DOHH2 (cell line): ENCODE measurements at regions not wholly inside any gene's neighbourhood (a gene's known extent, or its start where the extent isn't known, plus 50 kb on each side); places are given as distances from the start of the nearest gene placed in this dataset.

Source experiments
- H3F3A ChIP-seq: fragments of 200-600 bp; sonication (generic), shearing (Covaris generic); 2 replicates; pipeline ENCODE4 v1.6.0; 2016; ENCODE audit warnings: antibody characterized with exemption, mild to moderate bottlenecking; ENCODE audit not compliant: control insufficient read depth, insufficient read depth
- H3K27ac ChIP-seq: fragments of 200-600 bp; sonication (generic); 2 replicates; pipeline ENCODE4 v1.5.1; 2014; ENCODE audit warnings: low read depth, mild to moderate bottlenecking, low read length, moderate library complexity
- H3K27me3 ChIP-seq: fragments of 200-600 bp; sonication (generic); 2 replicates; pipeline ENCODE4 v1.6.1; 2014; ENCODE audit warnings: mild to moderate bottlenecking, low read length, mixed read lengths; ENCODE audit not compliant: control insufficient read depth
- H3K36me3 ChIP-seq: fragments of 200-600 bp; sonication (generic); 2 replicates; pipeline ENCODE4 v1.6.1; 2014; ENCODE audit warnings: mild to moderate bottlenecking, low read length, moderate library complexity, mixed read lengths; ENCODE audit not compliant: control insufficient read depth
- H3K4me1 ChIP-seq: fragments of 200-600 bp; sonication (generic); 2 replicates; pipeline ENCODE4 v1.6.1; 2014; ENCODE audit warnings: mild to moderate bottlenecking, low read length, mixed read lengths; ENCODE audit not compliant: control insufficient read depth
- H3K4me2 ChIP-seq: fragments of 200-600 bp; sonication (generic); 2 replicates; pipeline ENCODE4 v1.6.0; 2014; ENCODE audit warnings: mild to moderate bottlenecking, low read length, moderate library complexity
- H3K4me3 ChIP-seq: fragments of 200-600 bp; sonication (generic); 2 replicates; pipeline ENCODE4 v1.5.1; 2014; ENCODE audit warnings: mild to moderate bottlenecking, low read length, mixed read lengths
- H3K79me2 ChIP-seq: fragments of 200-600 bp; sonication (generic); 2 replicates; pipeline ENCODE4 v1.6.1; 2014; ENCODE audit warnings: mild to moderate bottlenecking, low read length, mixed read lengths; ENCODE audit not compliant: control insufficient read depth
- H3K9me2 ChIP-seq: fragments of 200-600 bp; sonication (generic); replicated peaks from 2 replicates; pipeline ENCODE4 v1.6.1; 2014; ENCODE audit warnings: mild to moderate bottlenecking, low read length, mixed read lengths; ENCODE audit not compliant: control insufficient read depth
- H3K9me3 ChIP-seq: fragments of 200-600 bp; sonication (generic); 2 replicates; pipeline ENCODE4 v1.6.1; 2014; ENCODE audit warnings: antibody characterized with exemption, low read length, mixed read lengths; ENCODE audit not compliant: control insufficient read depth, insufficient read depth
- H4K20me1 ChIP-seq: fragments of 200-600 bp; sonication (generic); 2 replicates; pipeline ENCODE4 v1.6.0; 2014; ENCODE audit warnings: low read depth, mild to moderate bottlenecking, antibody characterized with exemption, low read length, moderate library complexity; ENCODE audit not compliant: control insufficient read depth, insufficient read depth
- EZH2phosphoT487 ChIP-seq: fragments of 200-600 bp; sonication (generic); IDR thresholded peaks from 2 replicates; pipeline ENCODE4 v1.6.1; 2017; ENCODE audit warnings: borderline replicate concordance, mild to moderate bottlenecking, antibody characterized with exemption, low read length, moderate library complexity, mixed read lengths
- TF ChIP-seq, protein P1 (sequence below): fragments of 200-600 bp; sonication (generic); IDR thresholded peaks from one replicate; pipeline ENCODE4 v1.5.1; 2014; ENCODE audit warnings: antibody characterized with exemption, mild to moderate bottlenecking, low read depth, low read length; ENCODE audit not compliant: poor library complexity, severe bottlenecking

DNA sequence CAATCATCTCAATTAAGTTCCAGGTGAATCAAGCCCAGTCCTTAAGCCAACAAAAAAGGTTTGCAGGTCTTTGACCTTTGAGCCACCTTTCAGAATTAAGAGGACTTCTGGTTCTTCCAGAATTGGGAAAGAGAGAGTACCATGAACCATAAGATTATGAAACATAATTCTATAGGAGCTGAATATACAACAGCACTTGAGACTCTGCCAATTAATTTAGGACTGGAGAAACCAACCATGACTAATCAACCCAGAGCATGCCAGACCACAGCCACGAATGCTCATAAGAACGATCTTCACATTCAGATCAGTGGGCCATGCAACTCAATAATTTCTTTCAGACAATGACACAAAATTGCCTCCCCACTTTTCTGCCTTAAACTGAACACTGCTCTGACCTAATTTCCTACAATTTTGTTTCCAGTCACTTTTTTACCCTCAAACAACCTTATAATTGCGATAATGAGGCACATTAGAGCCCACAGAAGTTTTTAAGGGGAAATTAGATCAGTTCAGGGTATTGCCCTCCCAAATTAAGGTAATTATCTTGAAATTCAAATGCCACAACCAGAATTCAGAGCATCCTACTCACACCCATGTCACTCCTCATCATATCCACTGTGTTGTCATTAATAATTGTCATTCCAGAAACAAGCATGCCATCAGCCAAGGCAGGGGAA, 213.4 kb downstream of the ATPSCKMT start:
- no peaks in the 10 kb centered on the region for H3K79me2 ChIP-seq

DNA sequence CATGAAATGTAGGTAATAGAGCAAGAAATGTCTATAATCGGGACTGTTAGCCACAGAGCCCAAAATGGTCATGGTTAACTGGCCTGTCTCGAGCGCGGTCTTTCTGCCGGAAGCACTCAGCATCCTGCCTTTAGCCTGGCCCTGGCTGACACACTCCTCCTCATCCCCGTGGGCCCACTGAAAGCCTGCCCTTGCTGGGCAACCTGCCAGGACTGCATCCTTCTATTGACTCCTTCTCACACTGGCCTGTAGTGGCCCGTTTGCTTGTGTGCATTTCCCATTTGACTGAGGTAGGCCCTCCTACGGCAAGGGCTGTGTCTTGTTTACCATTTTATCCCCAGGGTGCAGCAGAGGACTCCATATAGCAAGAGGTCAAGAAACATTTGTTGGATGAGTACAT, 215.7 kb downstream of the ATPSCKMT start:
- Histone ChIP-seq H4K20me1 (no peaks in the 10 kb centered on the region), H3K79me2 (no peaks in the 10 kb centered on the region), H3K27ac (no peak overlapping the region), H3F3A (no peaks in the 10 kb centered on the region), H3K4me1 (no peaks in the 10 kb centered on the region), H3K9me2 (no peaks in the 10 kb centered on the region), H3K36me3 (no peaks in the 10 kb centered on the region), H3K4me2 (no peak overlapping the region), H3K27me3 (no peaks in the 10 kb centered on the region), H3K4me3 (no peak overlapping the region), H3K9me3 (no peaks in the 10 kb centered on the region)
- TF ChIP-seq, protein P1, sequence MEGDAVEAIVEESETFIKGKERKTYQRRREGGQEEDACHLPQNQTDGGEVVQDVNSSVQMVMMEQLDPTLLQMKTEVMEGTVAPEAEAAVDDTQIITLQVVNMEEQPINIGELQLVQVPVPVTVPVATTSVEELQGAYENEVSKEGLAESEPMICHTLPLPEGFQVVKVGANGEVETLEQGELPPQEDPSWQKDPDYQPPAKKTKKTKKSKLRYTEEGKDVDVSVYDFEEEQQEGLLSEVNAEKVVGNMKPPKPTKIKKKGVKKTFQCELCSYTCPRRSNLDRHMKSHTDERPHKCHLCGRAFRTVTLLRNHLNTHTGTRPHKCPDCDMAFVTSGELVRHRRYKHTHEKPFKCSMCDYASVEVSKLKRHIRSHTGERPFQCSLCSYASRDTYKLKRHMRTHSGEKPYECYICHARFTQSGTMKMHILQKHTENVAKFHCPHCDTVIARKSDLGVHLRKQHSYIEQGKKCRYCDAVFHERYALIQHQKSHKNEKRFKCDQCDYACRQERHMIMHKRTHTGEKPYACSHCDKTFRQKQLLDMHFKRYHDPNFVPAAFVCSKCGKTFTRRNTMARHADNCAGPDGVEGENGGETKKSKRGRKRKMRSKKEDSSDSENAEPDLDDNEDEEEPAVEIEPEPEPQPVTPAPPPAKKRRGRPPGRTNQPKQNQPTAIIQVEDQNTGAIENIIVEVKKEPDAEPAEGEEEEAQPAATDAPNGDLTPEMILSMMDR, result no peak
- TF ChIP-seq EZH2phosphoT487, result no peak

More for the DNA sequence above, 213.4 kb downstream of the ATPSCKMT start:
- H3K4me2 ChIP-seq, result no peak overlapping the region
- no peak for TF ChIP-seq EZH2phosphoT487
- TF ChIP-seq, protein P1, result no peak
- H3K4me3 ChIP-seq, result no peak overlapping the region
- no peaks in the 10 kb centered on the region for H4K20me1 ChIP-seq
- no peaks in the 10 kb centered on the region for H3K4me1 ChIP-seq
- no peak overlapping the region for H3K27ac ChIP-seq
- no peaks in the 10 kb centered on the region for H3K27me3 ChIP-seq
- H3K36me3 ChIP-seq, result no peaks in the 10 kb centered on the region
- H3K9me3 ChIP-seq, result no peaks in the 10 kb centered on the region
- no peaks in the 10 kb centered on the region for H3K9me2 ChIP-seq
- no peaks in the 10 kb centered on the region for H3F3A ChIP-seq

DNA sequence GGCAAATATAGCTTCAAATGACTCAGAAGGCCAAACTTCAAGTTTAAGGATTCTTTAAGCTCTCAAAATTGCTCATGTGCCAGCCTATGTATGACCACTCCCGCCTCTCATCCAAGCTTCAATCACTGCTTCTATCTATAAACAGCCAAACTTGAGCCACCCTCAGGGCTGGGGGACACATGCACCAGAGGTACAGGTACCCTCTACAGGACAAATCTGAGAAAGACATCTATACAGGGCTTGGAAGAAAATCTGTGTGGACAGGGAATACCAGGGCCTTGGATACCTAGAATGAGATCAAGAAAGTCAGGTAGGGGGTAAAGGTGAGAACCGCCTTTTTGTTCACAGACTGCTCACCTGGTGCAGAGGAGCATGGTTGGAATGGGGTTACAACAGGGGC, 217.9 kb downstream of the ATPSCKMT start:
- TF ChIP-seq, protein P1, result no peak
- no peak for TF ChIP-seq EZH2phosphoT487
- Histone ChIP-seq H3F3A (no peaks in the 10 kb centered on the region), H3K9me2 (no peaks in the 10 kb centered on the region), H3K36me3 (no peaks in the 10 kb centered on the region), H3K27ac (no peak overlapping the region), H3K79me2 (no peaks in the 10 kb centered on the region), H3K27me3 (no peaks in the 10 kb centered on the region), H3K4me2 (no peak overlapping the region), H4K20me1 (no peaks in the 10 kb centered on the region), H3K4me3 (no peak overlapping the region), H3K4me1 (no peaks in the 10 kb centered on the region), H3K9me3 (no peaks in the 10 kb centered on the region)
